K562 (cell line): ENCODE measurements at regions not wholly inside any gene's neighbourhood (a gene's known extent, or its start where the extent isn't known, plus 50 kb on each side); places are given as distances from the start of the nearest gene placed in this dataset.

ENCODE experiments used
- ATAC-seq: fragments of 200-7000 bp; cut with Tn5 transposase; 3 replicates; pipeline ENCODE4 v1.9.1; 2020; ENCODE audit warnings: moderate library complexity
- BruUV-seq: library from RNA; stranded (reverse); fragments of 400-500 nt; replicated peaks from 2 replicates; lab custom pipeline; 2021; lab: Mats Ljungman, UMichigan
- CTCF ChIA-PET: fragments of 300-600 bp; formaldehyde crosslinking; extraction: SDS; loops from one replicate; lab custom pipeline; 2021; ENCODE audit warnings: low intra/inter-chr PET ratio; lab: Yijun Ruan, JAX
- POLR2A ChIA-PET: fragments of 300-600, 350-650 bp; sonication (Branson Sonifier 250); formaldehyde crosslinking; extraction: SDS; loops from one replicate; lab custom pipeline; 2021; ENCODE audit warnings: antibody characterized with exemption, inconsistent platforms; lab: Yijun Ruan, JAX
- DNase-seq, 4 experiments: peaks; one replicate each; pipeline versions ENCODE4 v3.0.0 to v3.0.0-alpha.2; 2011 to 2018; ENCODE audit warnings: low spot score in 3 of 4, mixed read lengths in 3 of 4; ENCODE audit errors: extremely low read depth in 1 of 4
- FAIRE-seq: peaks from 2 replicates; lab custom pipeline; 2011; peaks lifted over from hg19 to GRCh38; lab: Jason Lieb, UNC
- H2AFZ ChIP-seq: 2 replicates; pipeline ENCODE4 v1.6.0; 2011; ENCODE audit warnings: low read depth, low read length, control low read depth, inconsistent platforms
- H3K27ac ChIP-seq: fragments of 200-600 bp; 3 replicates; pipeline ENCODE4 v1.8.0; 2011; ENCODE audit warnings: low read depth, mild to moderate bottlenecking, control low read depth, inconsistent platforms, low read length, moderate library complexity, mixed read lengths; ENCODE audit errors: extremely low read depth
- H3K27me3 ChIP-seq, 2 experiments: fragments of 300-600 bp in 1 of 2; 2 replicates in 1 of 2; 3 replicates in 1 of 2; pipeline versions ENCODE4 v1.6.0 to v1.8.0; 2011; ENCODE audit warnings: inconsistent platforms in 2 of 2, low read length in 2 of 2, mild to moderate bottlenecking in 1 of 2, mixed read lengths in 1 of 2, moderate library complexity in 1 of 2; ENCODE audit not compliant: control insufficient read depth in 2 of 2, insufficient read depth in 2 of 2
- H3K36me3 ChIP-seq: fragments of 300-600 bp; 3 replicates; pipeline ENCODE4 v1.8.0; 2011; ENCODE audit warnings: mild to moderate bottlenecking, low read length, inconsistent platforms; ENCODE audit not compliant: control insufficient read depth, insufficient read depth
- H3K4me1 ChIP-seq, 2 experiments: fragments of 200-600 bp in 1 of 2; replicated peaks in 1 of 2; 2 replicates in 1 of 2; 3 replicates in 1 of 2; pipeline versions ENCODE4 v1.5.1 to v1.8.0; 2011; ENCODE audit warnings: inconsistent platforms in 2 of 2, low read length in 2 of 2, mild to moderate bottlenecking in 1 of 2, mixed read lengths in 1 of 2, moderate library complexity in 1 of 2; ENCODE audit not compliant: control insufficient read depth in 2 of 2, insufficient read depth in 2 of 2
- H3K4me2 ChIP-seq: 2 replicates; pipeline ENCODE4 v1.6.1; 2011; ENCODE audit warnings: low read length, control low read depth, inconsistent platforms, mixed read lengths; ENCODE audit not compliant: insufficient read depth
- H3K4me3 ChIP-seq: fragments of 200-600 bp; sonication (generic), shearing (Covaris generic); 2 replicates; pipeline ENCODE4 v1.5.1; 2016; ENCODE audit warnings: control low read depth, inconsistent platforms
- H3K79me2 ChIP-seq: fragments of 200-600 bp; 3 replicates; pipeline ENCODE4 v1.8.0; 2011; ENCODE audit warnings: low read length, inconsistent platforms; ENCODE audit not compliant: control insufficient read depth, insufficient read depth
- H3K9ac ChIP-seq, 2 experiments: 2 replicates each; pipeline versions ENCODE4 v1.6.0 to v1.6.1; 2011; ENCODE audit warnings: low read depth in 2 of 2, low read length in 2 of 2, control low read depth in 1 of 2, inconsistent platforms in 1 of 2, mild to moderate bottlenecking in 1 of 2, mixed read lengths in 1 of 2; ENCODE audit not compliant: insufficient read depth in 1 of 2
- H3K9me1 ChIP-seq: one replicate; pipeline ENCODE4 v1.6.0; 2011; ENCODE audit warnings: inconsistent platforms, mild to moderate bottlenecking, low read length, moderate library complexity; ENCODE audit not compliant: control insufficient read depth, insufficient read depth
- H3K9me3 ChIP-seq: replicated peaks from 2 replicates; pipeline ENCODE4 v1.5.1; 2011; ENCODE audit warnings: low read depth, low read length, inconsistent platforms; ENCODE audit not compliant: control insufficient read depth, insufficient read depth
- H4K20me1 ChIP-seq: replicated peaks from 2 replicates; pipeline ENCODE4 v1.6.1; 2011; ENCODE audit warnings: low read length, inconsistent platforms, mixed read lengths; ENCODE audit not compliant: control insufficient read depth, insufficient read depth
- HMBOX1 ChIP-seq: sonication (generic); IDR thresholded peaks from 2 replicates; pipeline ENCODE4 v1.6.1; 2016
- HNRNPL ChIP-seq: fragments of 200-400 bp; formaldehyde crosslinking; IDR thresholded peaks from 2 replicates; pipeline ENCODE4 v1.6.1; 2017; ENCODE audit warnings: low read depth, mild to moderate bottlenecking, low read length
- MXI1 ChIP-seq: IDR thresholded peaks from 2 replicates; pipeline ENCODE4 v1.6.1; 2011; ENCODE audit warnings: low read depth, mild to moderate bottlenecking, improper control_type of control experiment, low read length
- PREB ChIP-seq: sonication (generic); formaldehyde crosslinking; IDR thresholded peaks from 2 replicates; pipeline ENCODE4 v1.8.1; 2023; ENCODE audit warnings: mild to moderate bottlenecking, missing genetic modification reagents
- U2AF1 ChIP-seq: fragments of 200-400 bp; formaldehyde crosslinking; optimal IDR thresholded peaks from 2 replicates; pipeline ENCODE3; 2017; ENCODE audit warnings: mild to moderate bottlenecking, low read depth, low read length, moderate library complexity
- WGBS: fragments of 100-300 bp; shearing (Covaris generic); methylation state at CpG from one replicate; pipeline ENCODE4 v1.1.6; 2016; ENCODE audit warnings: low coverage, mixed read lengths; ENCODE audit not compliant: insufficient coverage; ENCODE audit errors: missing lambda C conversion rate; 5-methylcytosine and 5-hydroxymethylcytosine counted together
- in situ Hi-C: fragments of 300-500 bp; cut with MboI; formaldehyde crosslinking; loops from 4 replicates; pipeline ENCODE4 v1.15.0; 2018; ENCODE audit warnings: inconsistent platforms, mixed read lengths
- intact Hi-C: fragments of 100-400 bp; cut with micrococcal nuclease; formaldehyde crosslinking; loops from 2 replicates; pipeline ENCODE4 v1.14.2; 2022

GRCh38 chr12:94749890-94750289 is 99.5 kb upstream of the TMCC3 start:
- no peaks in the 10 kb centered on the region for H3K4me1 ChIP-seq
- H3K4me2 ChIP-seq = no peak overlapping the region
- FAIRE-seq (no peak), ATAC-seq (no peak)
- H3K9ac ChIP-seq = no peak overlapping the region
- no peak overlapping the region for H3K4me3 ChIP-seq
- no peaks in the 10 kb centered on the region for H3K9me3 ChIP-seq
- H3K36me3 ChIP-seq = no peaks in the 10 kb centered on the region
- no peak overlapping the region for H3K27ac ChIP-seq
- no TSS peak for BruUV-seq
- POLR2A ChIA-PET = no interaction called here
- TF ChIP-seq U2AF1 (no peak), HMBOX1 (no peak), MXI1 (no peak), PREB (CRISPR knock-in tag) (no peak), HNRNPL (no peak)
- TF ChIP-seq, all 486 proteins: peak for 0
- H3K79me2 ChIP-seq = no peaks in the 10 kb centered on the region
- DNase-seq = no peak
- intact Hi-C loops (no loop called here), in situ Hi-C loops (no loop called here)
- H3K9me1 ChIP-seq = no peaks in the 10 kb centered on the region
- WGBS = 0% methylated on average over 4 of the region's 6 CpGs
- no peaks in the 10 kb centered on the region for H4K20me1 ChIP-seq
- peaks cover 16 to 31% of the 10 kb centered on the region in 2 experiments for H3K27me3 ChIP-seq
- CTCF ChIA-PET = no interaction called here
- H2AFZ ChIP-seq = no peak overlapping the region
